ENCODE measurements at regions not wholly inside any gene's neighbourhood (a gene's known extent, or its start where the extent isn't known, plus 50 kb on each side); places are given as distances from the start of the nearest gene placed in this dataset.

DNA sequence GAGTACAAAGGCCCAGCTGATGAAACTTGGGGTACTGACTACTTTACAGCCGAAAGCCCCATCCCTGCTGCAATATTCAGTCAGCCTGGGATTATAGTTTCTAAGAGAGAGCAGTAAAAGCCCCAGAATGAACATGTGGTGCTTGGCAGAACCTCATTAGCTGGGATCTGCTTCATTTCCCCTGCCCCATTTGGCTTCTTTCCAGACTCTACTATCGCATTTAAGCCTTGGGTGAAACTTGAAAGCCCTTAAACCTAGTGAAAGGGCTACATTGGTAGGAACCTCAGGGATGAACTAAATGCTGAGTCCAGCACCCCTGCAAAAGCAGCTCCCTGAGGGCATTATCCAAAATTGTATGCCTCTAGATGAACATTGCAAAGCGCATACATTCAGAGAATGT lies 631.1 kb downstream of the ACTL7B start:
- DNase-seq (ENCODE audit: low spot score) (no peak), FAIRE-seq (no peak), ATAC-seq (no peak)
- Histone ChIP-seq H4K20me1 (ENCODE audit: insufficient read depth, low read length) (no peaks in the 10 kb centered on the region), H3K9ac (ENCODE audit: insufficient read depth, low read depth, low read length) (no peak overlapping the region), H3K9me3 (ENCODE audit: low read length) (no peaks in the 10 kb centered on the region), H3K4me2 (ENCODE audit: low read depth, low read length) (no peak overlapping the region), H3K27ac (ENCODE audit: extremely low read length, insufficient read depth, low read length) (no peak overlapping the region), H3K27me3 (ENCODE audit: control insufficient read depth in 1 of 2, insufficient read depth in 2 of 2, low read length in 2 of 2) (no peaks in the 10 kb centered on the region), H3K4me3 (replicated peaks in 1 of 3; ENCODE audit: insufficient read depth in 1 of 3, low read depth in 2 of 3, low read length in 3 of 3) (no peak overlapping the region), H3K36me3 (replicated peaks in 1 of 2; ENCODE audit: control insufficient read depth in 1 of 2, insufficient read depth in 2 of 2, low read length in 2 of 2) (no peaks in the 10 kb centered on the region), H2AFZ (ENCODE audit: low read length) (no peak overlapping the region), H3K79me2 (ENCODE audit: insufficient read depth, low read length) (no peaks in the 10 kb centered on the region), H3K4me1 (ENCODE audit: insufficient read depth, low read length) (no peaks in the 10 kb centered on the region)
- no TSS peak for BruUV-seq (replicated peaks)
- TF ChIP-seq YY1 (IDR thresholded peaks at IDR 0.05; ENCODE audit: insufficient read depth, insufficient replicate concordance, low read depth, low read length): no peak
- no peak for TF ChIP-seq RFX3 (CRISPR knock-in tag; IDR thresholded peaks at IDR 0.05)
- TF ChIP-seq ZNF557 (CRISPR knock-in tag; IDR thresholded peaks at IDR 0.05): no peak
- no peak for TF ChIP-seq ZNF598 (CRISPR knock-in tag; IDR thresholded peaks at IDR 0.05; ENCODE audit: borderline replicate concordance)
- intact Hi-C loops (cut with micrococcal nuclease; ENCODE audit: unreplicated experiment) (no loop called here), in situ Hi-C loops (cut with HindIII; ENCODE audit: extremely low pct_ligation_motif_present, low pct_unique_long_range_greater_than_20kb) (no loop called here)
- ChIA-PET POLR2A (no interaction called here), CTCF (ENCODE audit: low intra/inter-chr PET ratio, low total read pairs) (no interaction called here)
- 29% methylated on average over 3 of the region's 3 CpGs for WGBS (ENCODE audit: low lambda C conversion rate)

DNA sequence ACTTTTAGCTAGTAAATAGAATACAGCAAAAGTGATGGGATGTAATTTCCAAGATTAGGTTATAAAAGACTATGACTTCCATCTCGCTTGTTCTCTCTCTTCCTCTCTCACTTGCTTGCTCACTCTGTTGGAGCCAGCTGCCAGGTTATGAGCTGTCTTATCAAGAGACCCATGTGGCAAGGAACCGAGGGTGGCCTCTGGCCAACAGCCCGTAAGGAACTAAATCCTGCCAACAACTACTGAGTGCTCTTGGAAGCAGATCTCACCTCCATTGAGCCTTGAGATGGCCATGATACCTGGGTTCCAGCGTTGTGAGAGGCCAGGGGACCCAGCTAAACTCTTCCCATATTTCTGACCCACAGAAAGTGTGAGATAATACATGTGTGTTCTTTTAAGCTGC lies 636.1 kb downstream of the ACTL7B start:
- in situ Hi-C loops (cut with HindIII; ENCODE audit: extremely low pct_ligation_motif_present, low pct_unique_long_range_greater_than_20kb) (no loop called here), intact Hi-C loops (cut with micrococcal nuclease; ENCODE audit: unreplicated experiment) (no loop called here)
- WGBS (ENCODE audit: low lambda C conversion rate): 20% methylated on average over 4 of the region's 4 CpGs
- no peak overlapping the region for H3K9ac ChIP-seq (ENCODE audit: insufficient read depth, low read depth, low read length)
- FAIRE-seq (no peak), ATAC-seq (no peak), DNase-seq (ENCODE audit: low spot score) (no peak)
- no peak for TF ChIP-seq ZNF317 (CRISPR knock-in tag; IDR thresholded peaks at IDR 0.05)
- no peak for TF ChIP-seq TBX3 (IDR thresholded peaks at IDR 0.05; ENCODE audit: borderline replicate concordance)
- no peak for TF ChIP-seq POGZ (CRISPR knock-in tag; IDR thresholded peaks at IDR 0.05)
- TF ChIP-seq, protein P1, sequence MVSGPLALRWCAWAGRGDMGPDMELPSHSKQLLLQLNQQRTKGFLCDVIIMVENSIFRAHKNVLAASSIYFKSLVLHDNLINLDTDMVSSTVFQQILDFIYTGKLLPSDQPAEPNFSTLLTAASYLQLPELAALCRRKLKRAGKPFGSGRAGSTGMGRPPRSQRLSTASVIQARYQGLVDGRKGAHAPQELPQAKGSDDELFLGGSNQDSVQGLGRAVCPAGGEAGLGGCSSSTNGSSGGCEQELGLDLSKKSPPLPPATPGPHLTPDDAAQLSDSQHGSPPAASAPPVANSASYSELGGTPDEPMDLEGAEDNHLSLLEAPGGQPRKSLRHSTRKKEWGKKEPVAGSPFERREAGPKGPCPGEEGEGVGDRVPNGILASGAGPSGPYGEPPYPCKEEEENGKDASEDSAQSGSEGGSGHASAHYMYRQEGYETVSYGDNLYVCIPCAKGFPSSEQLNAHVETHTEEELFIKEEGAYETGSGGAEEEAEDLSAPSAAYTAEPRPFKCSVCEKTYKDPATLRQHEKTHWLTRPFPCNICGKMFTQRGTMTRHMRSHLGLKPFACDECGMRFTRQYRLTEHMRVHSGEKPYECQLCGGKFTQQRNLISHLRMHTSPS (CRISPR knock-in tag; IDR thresholded peaks at IDR 0.05; ENCODE audit: low read depth): no peak
- TF ChIP-seq ZNF761 (CRISPR knock-in tag; conservative IDR thresholded peaks at IDR 0.05): no peak
- no peak for TF ChIP-seq ZNF264 (CRISPR knock-in tag; IDR thresholded peaks at IDR 0.05)
- TF ChIP-seq, protein P2, sequence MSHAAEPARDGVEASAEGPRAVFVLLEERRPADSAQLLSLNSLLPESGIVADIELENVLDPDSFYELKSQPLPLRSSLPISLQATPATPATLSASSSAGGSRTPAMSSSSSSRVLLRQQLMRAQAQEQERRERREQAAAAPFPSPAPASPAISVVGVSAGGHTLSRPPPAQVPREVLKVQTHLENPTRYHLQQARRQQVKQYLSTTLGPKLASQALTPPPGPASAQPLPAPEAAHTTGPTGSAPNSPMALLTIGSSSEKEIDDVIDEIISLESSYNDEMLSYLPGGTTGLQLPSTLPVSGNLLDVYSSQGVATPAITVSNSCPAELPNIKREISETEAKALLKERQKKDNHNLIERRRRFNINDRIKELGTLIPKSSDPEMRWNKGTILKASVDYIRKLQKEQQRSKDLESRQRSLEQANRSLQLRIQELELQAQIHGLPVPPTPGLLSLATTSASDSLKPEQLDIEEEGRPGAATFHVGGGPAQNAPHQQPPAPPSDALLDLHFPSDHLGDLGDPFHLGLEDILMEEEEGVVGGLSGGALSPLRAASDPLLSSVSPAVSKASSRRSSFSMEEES (CRISPR knock-in tag; IDR thresholded peaks at IDR 0.05): no peak
- no peaks in the 10 kb centered on the region for H3K9me3 ChIP-seq (ENCODE audit: low read length)
- H3K4me1 ChIP-seq (ENCODE audit: insufficient read depth, low read length): no peaks in the 10 kb centered on the region
- ChIA-PET CTCF (ENCODE audit: low intra/inter-chr PET ratio, low total read pairs) (no interaction called here), POLR2A (no interaction called here)
- H3K27me3 ChIP-seq (ENCODE audit: control insufficient read depth in 1 of 2, insufficient read depth in 2 of 2, low read length in 2 of 2): no peaks in the 10 kb centered on the region
- H3K27ac ChIP-seq (ENCODE audit: extremely low read length, insufficient read depth, low read length): no peak overlapping the region
- no peak overlapping the region for H2AFZ ChIP-seq (ENCODE audit: low read length)
- no peak overlapping the region for H3K4me3 ChIP-seq (replicated peaks in 1 of 3; ENCODE audit: insufficient read depth in 1 of 3, low read depth in 2 of 3, low read length in 3 of 3)
- H3K4me2 ChIP-seq (ENCODE audit: low read depth, low read length): no peak overlapping the region
- no peaks in the 10 kb centered on the region for H3K36me3 ChIP-seq (replicated peaks in 1 of 2; ENCODE audit: control insufficient read depth in 1 of 2, insufficient read depth in 2 of 2, low read length in 2 of 2)
- no TSS peak for BruUV-seq (replicated peaks)
- H4K20me1 ChIP-seq (ENCODE audit: insufficient read depth, low read length): no peaks in the 10 kb centered on the region
- H3K79me2 ChIP-seq (ENCODE audit: insufficient read depth, low read length): no peaks in the 10 kb centered on the region

Data from HepG2 (cell line).